GM21447 (cell line): ENCODE measurements at regions not wholly inside any gene's neighbourhood (a gene's known extent, or its start where the extent isn't known, plus 50 kb on each side); places are given as distances from the start of the nearest gene placed in this dataset.

Source experiments
- ATAC-seq: cut with Tn5 transposase; IDR thresholded peaks from one replicate; pipeline ENCODE4 v1.9.1; 2021; ENCODE audit not compliant: unreplicated experiment

GRCh38 chr13:99027661-99028425 is 50.0 kb upstream of the DOCK9 start:
- no peak for ATAC-seq

- ATAC-seq = no peak
Observed at GRCh38 chr13:99028890-99029289, 51.0 kb upstream of the DOCK9 start.

- ATAC-seq = no peak
Observed at GRCh38 chr13:99029576-99029975, 51.7 kb upstream of the DOCK9 start.

- no peak for ATAC-seq
Observed at GRCh38 chr13:99030326-99030725, 52.5 kb upstream of the DOCK9 start.

GRCh38 chr13:99031832-99032231 is 54.0 kb upstream of the DOCK9 start:
- ATAC-seq = no peak

GRCh38 chr13:99033814-99034213 is 56.0 kb upstream of the DOCK9 start:
- no peak for ATAC-seq

GRCh38 chr13:99034333-99035085 is 56.6 kb upstream of the DOCK9 start:
- no peak for ATAC-seq

GRCh38 chr13:99035715-99036114 is 57.9 kb upstream of the DOCK9 start:
- no peak for ATAC-seq

- no peak for ATAC-seq
Observed at GRCh38 chr13:99037756-99038155, 59.9 kb upstream of the DOCK9 start.

GRCh38 chr13:99039718-99040280 is 61.9 kb upstream of the DOCK9 start:
- ATAC-seq = no peak

GRCh38 chr13:99040536-99041131 is 62.8 kb upstream of the DOCK9 start:
- no peak for ATAC-seq

- no peak for ATAC-seq
Observed at GRCh38 chr13:99041337-99041736, 63.5 kb upstream of the DOCK9 start.

GRCh38 chr13:99041788-99042187 is 63.9 kb upstream of the DOCK9 start:
- peak; percentile 42 for ATAC-seq

GRCh38 chr13:99042521-99043250 is 64.8 kb upstream of the DOCK9 start:
- no peak for ATAC-seq

GRCh38 chr13:99043831-99044231 is 66.0 kb upstream of the DOCK9 start:
- ATAC-seq = no peak

- ATAC-seq = no peak
Observed at GRCh38 chr13:99044764-99045163, 66.9 kb upstream of the DOCK9 start.

- no peak for ATAC-seq
Observed at GRCh38 chr13:99045396-99045795, 67.5 kb upstream of the DOCK9 start.

- ATAC-seq = no peak
Observed at GRCh38 chr13:99046851-99047250, 69.0 kb upstream of the DOCK9 start.

GRCh38 chr13:99050983-99051488 is 73.2 kb upstream of the DOCK9 start:
- no peak for ATAC-seq

- ATAC-seq = no peak
Observed at GRCh38 chr13:99051768-99052455, 74.0 kb upstream of the DOCK9 start.
